HepG2 (cell line): ENCODE measurements at regions not wholly inside any gene's neighbourhood (a gene's known extent, or its start where the extent isn't known, plus 50 kb on each side); places are given as distances from the start of the nearest gene placed in this dataset.
A peak's percentile ranks its signal among the peaks of the same experiment; 100 is the strongest.

Source experiments
- ATAC-seq: fragments of 200-7000 bp; cut with Tn5 transposase; 3 replicates; pipeline ENCODE4 v1.9.1; 2020; ENCODE audit warnings: mild to moderate bottlenecking, moderate library complexity
- BruUV-seq: library from RNA; stranded (reverse); fragments of 400-500 nt; replicated peaks from 2 replicates; lab custom pipeline; 2021; lab: Mats Ljungman, UMichigan
- CTCF ChIA-PET: fragments of 300-600 bp; formaldehyde crosslinking; extraction: SDS; loops from one replicate; lab custom pipeline; 2021; ENCODE audit warnings: low total read pairs, inconsistent platforms, low intra/inter-chr PET ratio; lab: Yijun Ruan, JAX
- POLR2A ChIA-PET: fragments of 350-600 bp; sonication (Branson Sonifier 250); formaldehyde crosslinking; loops from one replicate; lab custom pipeline; 2020; ENCODE audit warnings: antibody characterized with exemption, inconsistent platforms; lab: Yijun Ruan, JAX
- DNase-seq: peaks from one replicate; pipeline ENCODE4 v3.0.0-alpha.2; 2015; ENCODE audit warnings: low spot score
- FAIRE-seq: peaks from 3 replicates; lab custom pipeline; 2011; peaks lifted over from hg19 to GRCh38; lab: Jason Lieb, UNC
- H2AFZ ChIP-seq: one replicate; pipeline ENCODE4 v1.6.1; 2011; ENCODE audit warnings: low read length, inconsistent platforms
- H3K27ac ChIP-seq: fragments of 300-600 bp; 3 replicates; pipeline ENCODE4 v1.8.0; 2011; ENCODE audit warnings: mixed run types, mild to moderate bottlenecking, mixed read lengths, low read length, inconsistent platforms; ENCODE audit not compliant: insufficient read depth; ENCODE audit errors: extremely low read length
- H3K27me3 ChIP-seq, 2 experiments: fragments of 200-600 bp in 1 of 2; 2 replicates in 1 of 2; 3 replicates in 1 of 2; pipeline versions ENCODE4 v1.6.0 to v1.8.0; 2011; ENCODE audit warnings: low read length in 2 of 2, mild to moderate bottlenecking in 2 of 2, moderate library complexity in 2 of 2, inconsistent platforms in 1 of 2; ENCODE audit not compliant: insufficient read depth in 2 of 2, control insufficient read depth in 1 of 2
- H3K36me3 ChIP-seq, 2 experiments: fragments of 200-600 bp in 1 of 2; replicated peaks in 1 of 2; 2 replicates in 1 of 2; 3 replicates in 1 of 2; pipeline versions ENCODE4 v1.5.1 to v1.8.0; 2011; ENCODE audit warnings: low read length in 2 of 2, inconsistent platforms in 1 of 2; ENCODE audit not compliant: insufficient read depth in 2 of 2, control insufficient read depth in 1 of 2
- H3K4me1 ChIP-seq: 2 replicates; pipeline ENCODE4 v1.5.1; 2012; ENCODE audit warnings: low read length, inconsistent platforms; ENCODE audit not compliant: insufficient read depth
- H3K4me2 ChIP-seq: 2 replicates; pipeline ENCODE4 v1.6.0; 2011; ENCODE audit warnings: low read depth, low read length, inconsistent platforms
- H3K4me3 ChIP-seq, 3 experiments: fragments of 200-600 bp in 1 of 3; sonication (generic), shearing (Covaris generic) in 1 of 3; replicated peaks in 1 of 3; 2 replicates each; pipeline ENCODE4 v1.5.1; 2011 to 2016; ENCODE audit warnings: low read length in 3 of 3, inconsistent platforms in 2 of 3, low read depth in 2 of 3, mild to moderate bottlenecking in 2 of 3, control low read depth in 1 of 3, mixed read lengths in 1 of 3; ENCODE audit not compliant: insufficient read depth in 1 of 3
- H3K79me2 ChIP-seq: one replicate; pipeline ENCODE4 v1.6.1; 2011; ENCODE audit warnings: low read length, inconsistent platforms; ENCODE audit not compliant: insufficient read depth
- H3K9ac ChIP-seq: 2 replicates; pipeline ENCODE4 v1.6.0; 2011; ENCODE audit warnings: mild to moderate bottlenecking, low read depth, low read length, inconsistent platforms; ENCODE audit not compliant: insufficient read depth
- H3K9me3 ChIP-seq: 2 replicates; pipeline ENCODE4 v1.5.1; 2012; ENCODE audit warnings: mild to moderate bottlenecking, low read length
- H4K20me1 ChIP-seq: 2 replicates; pipeline ENCODE4 v1.6.0; 2011; ENCODE audit warnings: inconsistent platforms, mild to moderate bottlenecking, low read length, moderate library complexity; ENCODE audit not compliant: insufficient read depth
- ATF7 ChIP-seq, 2 experiments: fragments of 450-650 bp in 1 of 2; sonication (generic) in 1 of 2; formaldehyde crosslinking in 1 of 2; IDR thresholded peaks; 2 replicates each; pipeline versions ENCODE4 v1.4.0 to v1.6.1; 2016 to 2020; ENCODE audit warnings: antibody characterized with exemption in 1 of 2, mild to moderate bottlenecking in 1 of 2, missing genetic modification reagents in 1 of 2
- CEBPB ChIP-seq: IDR thresholded peaks from 2 replicates; pipeline ENCODE4 v1.6.1; 2011; ENCODE audit warnings: low read depth, low read length, improper control_type of control experiment, borderline replicate concordance
- EHMT2 ChIP-seq: fragments of 200-600 bp; sonication (generic); IDR thresholded peaks from 2 replicates; pipeline ENCODE4 v1.7.0; 2017; ENCODE audit warnings: antibody characterized with exemption, low read depth, low read length, borderline replicate concordance
- HNF4G ChIP-seq, 2 experiments: sonication (generic) in 1 of 2; formaldehyde crosslinking in 1 of 2; IDR thresholded peaks; 2 replicates each; pipeline versions ENCODE4 v1.4.0 to v1.6.1; 2011 to 2020; ENCODE audit warnings: borderline replicate concordance in 2 of 2, low read depth in 2 of 2, mild to moderate bottlenecking in 2 of 2, low read length in 1 of 2, missing genetic modification reagents in 1 of 2, moderate library complexity in 1 of 2
- RFXAP ChIP-seq: sonication (generic); formaldehyde crosslinking; IDR thresholded peaks from 2 replicates; pipeline ENCODE4 v1.4.0; 2020; ENCODE audit warnings: missing genetic modification reagents, borderline replicate concordance
- SRY ChIP-seq: sonication (generic); formaldehyde crosslinking; IDR thresholded peaks from 2 replicates; pipeline ENCODE4 v1.8.0; 2022; ENCODE audit warnings: mild to moderate bottlenecking, missing genetic modification reagents
- TEAD3 ChIP-seq: optimal IDR thresholded peaks from 2 replicates; pipeline ENCODE3; 2016; ENCODE audit warnings: borderline replicate concordance
- ZNF367 ChIP-seq: sonication (generic); formaldehyde crosslinking; IDR thresholded peaks from 2 replicates; pipeline ENCODE4 v1.4.0; 2020; ENCODE audit warnings: missing genetic modification reagents, borderline replicate concordance
- ZSCAN22 ChIP-seq: sonication (generic); formaldehyde crosslinking; IDR thresholded peaks from 2 replicates; pipeline ENCODE4 v1.4.0; 2020; ENCODE audit warnings: mild to moderate bottlenecking, missing genetic modification reagents
- WGBS: methylation state at CpG from one replicate; pipeline ENCODE4 v1.1.6; 2017; ENCODE audit warnings: low lambda C conversion rate; 5-methylcytosine and 5-hydroxymethylcytosine counted together
- in situ Hi-C: cut with HindIII; loops from 2 replicates; pipeline ENCODE4 v1.10.0; 2017; ENCODE audit warnings: low pct_unique_long_range_greater_than_20kb; ENCODE audit not compliant: extremely low pct_ligation_motif_present
- intact Hi-C: fragments of 100-400 bp; cut with micrococcal nuclease; formaldehyde crosslinking; loops from one replicate; pipeline ENCODE4 v1.10.0; 2022; ENCODE audit not compliant: unreplicated experiment
- TF ChIP-seq, protein P1 (sequence below): sonication (generic); formaldehyde crosslinking; IDR thresholded peaks from 2 replicates; pipeline ENCODE4 v1.5.1; 2020; ENCODE audit warnings: missing genetic modification reagents, mild to moderate bottlenecking, borderline replicate concordance
- TF ChIP-seq, protein P2 (sequence below): sonication (generic); formaldehyde crosslinking; IDR thresholded peaks from 2 replicates; pipeline ENCODE4 v1.4.0; 2020; ENCODE audit warnings: missing genetic modification reagents

DNA sequence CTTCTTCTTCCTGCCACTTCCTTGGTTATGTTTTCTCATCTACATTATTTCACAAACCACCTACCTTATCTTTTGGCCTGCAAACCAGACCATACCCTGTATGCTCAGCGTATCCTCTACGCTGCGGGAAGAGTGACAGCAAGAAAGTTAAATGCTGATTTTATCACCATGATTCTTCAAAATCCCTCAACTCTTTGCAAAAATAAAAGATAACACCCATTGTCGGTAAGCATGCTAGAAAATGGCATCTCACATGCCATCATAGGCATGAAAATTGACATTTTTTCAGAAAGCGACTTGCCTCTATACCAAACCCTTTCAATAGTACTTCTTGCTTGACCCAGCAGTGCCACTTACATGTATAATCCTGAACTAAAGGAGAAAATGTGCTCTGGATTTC, 102.0 kb downstream of the HPGD start (continued):
- TF ChIP-seq HNF4G (IDR thresholded peaks at IDR 0.05; ENCODE audit: borderline replicate concordance, low read depth, low read length) = no peak
- no peak for TF ChIP-seq HNF4G (CRISPR knock-in tag; IDR thresholded peaks at IDR 0.05; ENCODE audit: borderline replicate concordance, low read depth)
- TF ChIP-seq, protein P1, sequence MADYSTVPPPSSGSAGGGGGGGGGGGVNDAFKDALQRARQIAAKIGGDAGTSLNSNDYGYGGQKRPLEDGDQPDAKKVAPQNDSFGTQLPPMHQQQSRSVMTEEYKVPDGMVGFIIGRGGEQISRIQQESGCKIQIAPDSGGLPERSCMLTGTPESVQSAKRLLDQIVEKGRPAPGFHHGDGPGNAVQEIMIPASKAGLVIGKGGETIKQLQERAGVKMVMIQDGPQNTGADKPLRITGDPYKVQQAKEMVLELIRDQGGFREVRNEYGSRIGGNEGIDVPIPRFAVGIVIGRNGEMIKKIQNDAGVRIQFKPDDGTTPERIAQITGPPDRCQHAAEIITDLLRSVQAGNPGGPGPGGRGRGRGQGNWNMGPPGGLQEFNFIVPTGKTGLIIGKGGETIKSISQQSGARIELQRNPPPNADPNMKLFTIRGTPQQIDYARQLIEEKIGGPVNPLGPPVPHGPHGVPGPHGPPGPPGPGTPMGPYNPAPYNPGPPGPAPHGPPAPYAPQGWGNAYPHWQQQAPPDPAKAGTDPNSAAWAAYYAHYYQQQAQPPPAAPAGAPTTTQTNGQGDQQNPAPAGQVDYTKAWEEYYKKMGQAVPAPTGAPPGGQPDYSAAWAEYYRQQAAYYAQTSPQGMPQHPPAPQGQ (CRISPR knock-in tag) = no peak
- TF ChIP-seq EHMT2 = no peak
- no peak for TF ChIP-seq SRY (CRISPR knock-in tag)
- no peak for TF ChIP-seq TEAD3 (CRISPR knock-in tag)
- no peak for TF ChIP-seq ZSCAN22 (CRISPR knock-in tag)
- TF ChIP-seq, protein P2, sequence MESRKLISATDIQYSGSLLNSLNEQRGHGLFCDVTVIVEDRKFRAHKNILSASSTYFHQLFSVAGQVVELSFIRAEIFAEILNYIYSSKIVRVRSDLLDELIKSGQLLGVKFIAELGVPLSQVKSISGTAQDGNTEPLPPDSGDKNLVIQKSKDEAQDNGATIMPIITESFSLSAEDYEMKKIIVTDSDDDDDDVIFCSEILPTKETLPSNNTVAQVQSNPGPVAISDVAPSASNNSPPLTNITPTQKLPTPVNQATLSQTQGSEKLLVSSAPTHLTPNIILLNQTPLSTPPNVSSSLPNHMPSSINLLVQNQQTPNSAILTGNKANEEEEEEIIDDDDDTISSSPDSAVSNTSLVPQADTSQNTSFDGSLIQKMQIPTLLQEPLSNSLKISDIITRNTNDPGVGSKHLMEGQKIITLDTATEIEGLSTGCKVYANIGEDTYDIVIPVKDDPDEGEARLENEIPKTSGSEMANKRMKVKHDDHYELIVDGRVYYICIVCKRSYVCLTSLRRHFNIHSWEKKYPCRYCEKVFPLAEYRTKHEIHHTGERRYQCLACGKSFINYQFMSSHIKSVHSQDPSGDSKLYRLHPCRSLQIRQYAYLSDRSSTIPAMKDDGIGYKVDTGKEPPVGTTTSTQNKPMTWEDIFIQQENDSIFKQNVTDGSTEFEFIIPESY (CRISPR knock-in tag) = no peak
- no peak for TF ChIP-seq ZNF367

DNA sequence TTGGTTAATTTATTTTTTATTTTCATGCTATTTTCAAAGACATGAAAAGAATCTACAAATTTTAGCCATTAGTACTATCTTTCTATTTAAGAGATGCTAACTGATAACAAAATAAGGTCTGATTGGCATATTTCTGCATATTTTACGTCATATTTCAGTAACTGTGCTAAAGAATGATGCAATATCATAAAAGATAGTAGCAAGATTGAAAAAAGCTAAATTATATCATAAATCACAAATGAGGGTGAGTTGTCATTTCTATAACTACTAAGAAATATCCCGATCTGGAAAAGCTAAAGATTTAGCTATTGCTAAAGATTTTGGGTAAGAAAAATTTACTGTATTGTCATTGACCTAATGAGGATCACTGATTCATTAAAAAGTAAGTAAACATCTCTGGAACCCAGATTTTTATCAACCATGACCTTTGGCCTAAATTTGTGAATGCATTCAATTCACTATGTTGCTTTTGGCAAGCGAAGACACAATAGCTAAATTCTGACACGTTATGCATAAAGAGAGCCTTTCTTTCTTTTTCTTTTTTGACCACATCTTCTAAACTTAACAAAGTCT, 103.6 kb downstream of the HPGD start:
- intact Hi-C loops = no loop called here
- no TSS peak for BruUV-seq
- Histone ChIP-seq H2AFZ (no peak overlapping the region), H4K20me1 (no peaks in the 10 kb centered on the region), H3K4me1 (no peaks in the 10 kb centered on the region), H3K36me3 (no peaks in the 10 kb centered on the region), H3K9me3 (no peaks in the 10 kb centered on the region), H3K79me2 (no peaks in the 10 kb centered on the region), H3K27ac (no peak overlapping the region), H3K27me3 (no peaks in the 10 kb centered on the region)
- ChIA-PET POLR2A (no interaction called here), CTCF (no interaction called here)
- 17% methylated on average over 4 of the region's 4 CpGs for WGBS
- DNase-seq (no peak), ATAC-seq (no peak)
- in situ Hi-C loops = no loop called here
- no peak for TF ChIP-seq RFXAP (CRISPR knock-in tag)
- TF ChIP-seq CEBPB = 0 out of 2 replicates have a peak, but pooled peaks have one; percentile 13
- peak; percentile 72; the same call in 1 of the 2 replicates for TF ChIP-seq ATF7 (IDR thresholded peaks at IDR 0.05)
- no peak for TF ChIP-seq ATF7 (CRISPR knock-in tag; IDR thresholded peaks at IDR 0.05)
- TF ChIP-seq, all 625 proteins: peak for 2
- Histone ChIP-seq H3K4me2 (no peak overlapping the region), H3K9ac (no peak overlapping the region), H3K4me3 (no peak overlapping the region)
- no peak for FAIRE-seq
